K562 (cell line): ENCODE measurements at regions not wholly inside any gene's neighbourhood (a gene's known extent, or its start where the extent isn't known, plus 50 kb on each side); places are given as distances from the start of the nearest gene placed in this dataset.

Experiments
- GTF2F1 ChIP-seq: IDR thresholded peaks from 2 replicates; pipeline ENCODE4 v1.6.1; 2011; ENCODE audit warnings: low read depth, low read length, improper control_type of control experiment
- HMG20A ChIP-seq: fragments of 450-650 bp; formaldehyde crosslinking; conservative IDR thresholded peaks from 2 replicates; pipeline ENCODE4 v1.4.0; 2020; ENCODE audit warnings: mild to moderate bottlenecking, mixed read lengths
- HNRNPLL ChIP-seq: fragments of 200-400 bp; formaldehyde crosslinking; IDR thresholded peaks from 2 replicates; pipeline ENCODE4 v1.6.1; 2017; ENCODE audit warnings: low read length, low read depth, mild to moderate bottlenecking; ENCODE audit not compliant: poor library complexity, severe bottlenecking
- POLR2A ChIP-seq: fragments of 450-650 bp; conservative IDR thresholded peaks from 2 replicates; pipeline ENCODE4 v1.6.1; 2016
- PRMT5 ChIP-seq: sonication (generic); formaldehyde crosslinking; IDR thresholded peaks from 2 replicates; pipeline ENCODE4 v1.5.0; 2020; ENCODE audit warnings: missing genetic modification reagents
- SRF ChIP-seq, 2 experiments: fragments of 250-450, 450-650 bp in 1 of 2; sonication (Bioruptor Pico) in 1 of 2; sonication (generic) in 1 of 2; formaldehyde crosslinking; IDR thresholded peaks; 2 replicates each; pipeline versions ENCODE4 v1.5.0 to v1.5.1; 2020 to 2022; ENCODE audit warnings: mild to moderate bottlenecking in 1 of 2, missing genetic modification reagents in 1 of 2
- ZNF253 ChIP-seq: fragments of 250-450 bp; sonication (Bioruptor Pico); conservative IDR thresholded peaks from 2 replicates; pipeline ENCODE4 v1.6.1; 2021; ENCODE audit warnings: mild to moderate bottlenecking
- ZNF3 ChIP-seq: fragments of 250-450 bp; sonication (Bioruptor Pico); IDR thresholded peaks from 2 replicates; pipeline ENCODE4 v1.5.0; 2021; ENCODE audit warnings: mild to moderate bottlenecking, moderate library complexity
- TF ChIP-seq, protein P1 (sequence below): sonication (generic); formaldehyde crosslinking; IDR thresholded peaks from 2 replicates; pipeline ENCODE4 v1.8.1; 2022; ENCODE audit warnings: missing genetic modification reagents
- TF ChIP-seq, protein P2 (sequence below): fragments of 450-650 bp; formaldehyde crosslinking; IDR thresholded peaks from 2 replicates; pipeline ENCODE4 v1.4.0; 2022; ENCODE audit warnings: missing genetic modification characterization

DNA sequence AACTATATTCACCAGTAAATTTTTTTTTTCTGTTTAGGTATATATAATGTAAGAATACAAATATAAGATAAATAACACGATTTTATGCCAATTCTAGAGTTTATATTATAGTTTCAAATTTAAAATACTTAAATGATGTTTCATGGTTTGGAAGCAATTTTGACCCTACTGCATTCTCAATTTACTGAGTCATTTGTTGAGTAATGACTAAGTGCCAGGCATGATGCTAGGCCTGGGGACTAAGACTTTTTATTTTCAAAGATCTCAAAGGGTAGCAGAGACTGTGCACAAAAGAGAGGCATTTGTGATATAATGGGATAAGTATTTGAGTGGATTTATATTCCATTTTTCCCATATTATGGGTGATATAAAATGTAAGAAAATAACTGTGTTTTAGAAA, 78.9 kb upstream of the SMIM30 start:
- TF ChIP-seq HMG20A (CRISPR knock-in tag) (no peak), GTF2F1 (no peak), PRMT5 (no peak), SRF (CRISPR knock-in tag; IDR thresholded peaks at IDR 0.05) (no peak), HNRNPLL (no peak), ZNF253 (no peak), POLR2A (no peak), ZNF3 (CRISPR knock-in tag) (no peak)
- TF ChIP-seq, protein P1, sequence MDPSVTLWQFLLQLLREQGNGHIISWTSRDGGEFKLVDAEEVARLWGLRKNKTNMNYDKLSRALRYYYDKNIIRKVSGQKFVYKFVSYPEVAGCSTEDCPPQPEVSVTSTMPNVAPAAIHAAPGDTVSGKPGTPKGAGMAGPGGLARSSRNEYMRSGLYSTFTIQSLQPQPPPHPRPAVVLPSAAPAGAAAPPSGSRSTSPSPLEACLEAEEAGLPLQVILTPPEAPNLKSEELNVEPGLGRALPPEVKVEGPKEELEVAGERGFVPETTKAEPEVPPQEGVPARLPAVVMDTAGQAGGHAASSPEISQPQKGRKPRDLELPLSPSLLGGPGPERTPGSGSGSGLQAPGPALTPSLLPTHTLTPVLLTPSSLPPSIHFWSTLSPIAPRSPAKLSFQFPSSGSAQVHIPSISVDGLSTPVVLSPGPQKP (CRISPR knock-in tag): no peak
- TF ChIP-seq, protein P2, sequence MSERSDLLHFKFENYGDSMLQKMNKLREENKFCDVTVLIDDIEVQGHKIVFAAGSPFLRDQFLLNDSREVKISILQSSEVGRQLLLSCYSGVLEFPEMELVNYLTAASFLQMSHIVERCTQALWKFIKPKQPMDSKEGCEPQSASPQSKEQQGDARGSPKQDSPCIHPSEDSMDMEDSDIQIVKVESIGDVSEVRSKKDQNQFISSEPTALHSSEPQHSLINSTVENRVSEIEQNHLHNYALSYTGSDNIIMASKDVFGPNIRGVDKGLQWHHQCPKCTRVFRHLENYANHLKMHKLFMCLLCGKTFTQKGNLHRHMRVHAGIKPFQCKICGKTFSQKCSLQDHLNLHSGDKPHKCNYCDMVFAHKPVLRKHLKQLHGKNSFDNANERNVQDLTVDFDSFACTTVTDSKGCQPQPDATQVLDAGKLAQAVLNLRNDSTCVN (CRISPR knock-in tag): no peak
